GM12865 (cell line): ENCODE measurements at regions not wholly inside any gene's neighbourhood (a gene's known extent, or its start where the extent isn't known, plus 50 kb on each side); places are given as distances from the start of the nearest gene placed in this dataset.
"Not testable (repeated sequence)": the region's sequence is repeated elsewhere in the genome, so short reads cannot be mapped to it uniquely, and the experiment has no call there.

ENCODE experiments used
- DNase-seq: peaks from one replicate; pipeline ENCODE4 v3.0.0; 2010; ENCODE audit warnings: low read depth
- H3K4me3 ChIP-seq: 2 replicates; pipeline ENCODE4 v1.5.1; 2011; ENCODE audit warnings: mild to moderate bottlenecking, low read depth, low read length, control low read depth
- CTCF ChIP-seq: IDR thresholded peaks from 2 replicates; pipeline ENCODE4 v1.5.1; 2011; ENCODE audit warnings: low read length, control low read depth, low read depth, inconsistent platforms; ENCODE audit not compliant: insufficient read depth; ENCODE audit errors: missing control alignments

GRCh38 chr11:115613004-115613403, 108.8 kb upstream of the CADM1 start:
- TF ChIP-seq CTCF, result no peak
- no peak overlapping the region for H3K4me3 ChIP-seq
- DNase-seq, result no peak

- no peak for TF ChIP-seq CTCF
- H3K4me3 ChIP-seq, result no peak overlapping the region
- DNase-seq, result no peak
These were observed 108.0 kb upstream of the CADM1 start for GRCh38 chr11:115612046-115612730.

- H3K4me3 ChIP-seq, result no peak overlapping the region
- no peak for DNase-seq
- TF ChIP-seq CTCF, result no peak
These were observed 107.1 kb upstream of the CADM1 start for GRCh38 chr11:115611343-115611742.

- H3K4me3 ChIP-seq, result no peak overlapping the region
- no peak for DNase-seq
- TF ChIP-seq CTCF, result no peak
These were observed 106.7 kb upstream of the CADM1 start for GRCh38 chr11:115610908-115611307.

GRCh38 chr11:115610234-115610633, 106.0 kb upstream of the CADM1 start:
- not testable (repeated sequence) for H3K4me3 ChIP-seq, DNase-seq

- no peak for TF ChIP-seq CTCF
- no peak overlapping the region for H3K4me3 ChIP-seq
- DNase-seq, result no peak
These were observed 104.8 kb upstream of the CADM1 start for GRCh38 chr11:115608976-115609375.

- H3K4me3 ChIP-seq, result no peak overlapping the region
- DNase-seq, result no peak
- TF ChIP-seq CTCF, result no peak
These were observed 103.5 kb upstream of the CADM1 start for GRCh38 chr11:115607621-115608221.
